Stomach (tissue), 8 donors: ENCODE measurements at regions not wholly inside any gene's neighbourhood (a gene's known extent, or its start where the extent isn't known, plus 50 kb on each side); places are given as distances from the start of the nearest gene placed in this dataset.

Experiments used
- DNase-seq, 2 donors: peaks; one replicate each; pipeline versions ENCODE4 v3.0.0 to v3.0.0-alpha.2; 2013 to 2019
- H3K27ac ChIP-seq, 5 donors: fragments of 200-600 bp in 4 of 5; sonication (generic) in 4 of 5; one replicate each; pipeline ENCODE4 v1.5.1; 2013 to 2019; ENCODE audit warnings: mild to moderate bottlenecking in 1 of 5, moderate library complexity in 1 of 5
- H3K27me3 ChIP-seq, 3 donors: fragments of 200-600 bp; sonication (generic); one replicate each; pipeline ENCODE4 v1.5.1; 2017 to 2019; ENCODE audit warnings: mixed run types in 1 of 3
- H3K36me3 ChIP-seq, 4 donors: fragments of 200-600 bp; sonication (generic); 1 replicate in 3 of 4; 2 replicates in 1 of 4; pipeline ENCODE4 v1.5.1; 2016 to 2019
- H3K4me1 ChIP-seq, 4 donors: fragments of 200-600 bp; sonication (generic); one replicate each; pipeline ENCODE4 v1.5.1; 2016 to 2019
- H3K4me3 ChIP-seq, 4 donors: fragments of 200-600 bp; sonication (generic) in 3 of 4; one replicate each; pipeline ENCODE4 v1.5.1; 2016 to 2019; ENCODE audit warnings: mild to moderate bottlenecking in 1 of 4
- H3K9me3 ChIP-seq, 4 donors: fragments of 200-600 bp; sonication (generic); one replicate each; pipeline ENCODE4 v1.5.1; 2016 to 2019
- EP300 ChIP-seq: sonication (generic); formaldehyde crosslinking; IDR thresholded peaks from one replicate; pipeline ENCODE4 v1.6.1; 2017; ENCODE audit warnings: antibody characterized with exemption
- POLR2A ChIP-seq, 4 donors: fragments of 450-650 bp; IDR thresholded peaks; one replicate each; pipeline ENCODE4 v1.6.1; 2016; ENCODE audit warnings: antibody characterized with exemption in 4 of 4, control low read depth in 2 of 4, mild to moderate bottlenecking in 1 of 4, moderate library complexity in 1 of 4
- POLR2AphosphoS5 ChIP-seq, 3 donors: sonication (generic); formaldehyde crosslinking; IDR thresholded peaks; one replicate each; pipeline ENCODE4 v1.6.1; 2016; ENCODE audit warnings: antibody characterized with exemption in 3 of 3
- WGBS, 5 donors: extraction: QIAGEN DNeasy Blood & Tissue Kit in 3 of 5; methylation state at CpG; one replicate each; pipeline versions ENCODE4 v1.1.5 to v1.1.7; 2013 to 2018; 5-methylcytosine and 5-hydroxymethylcytosine counted together
- intact Hi-C: fragments of 100-400 bp; cut with DNase I; formaldehyde crosslinking; loops from one replicate; pipeline ENCODE4 v1.15.1; 2023; ENCODE audit warnings: low total_unique reads
- TF ChIP-seq, protein P1 (sequence below), 7 experiments: fragments of 450-650 bp in 4 of 7; fragments of 200-600 bp in 3 of 7; sonication (generic) in 3 of 7; IDR thresholded peaks; one replicate each; pipeline ENCODE4 v1.5.1; 2016 to 2019; ENCODE audit warnings: antibody characterized with exemption in 7 of 7, control low read depth in 2 of 7, mild to moderate bottlenecking in 1 of 7
- donor health status: healthy with polysubstance abuse.
- donor health status: Bipolar disorder and iron deficiency.
- donor health status: healthy.

DNA sequence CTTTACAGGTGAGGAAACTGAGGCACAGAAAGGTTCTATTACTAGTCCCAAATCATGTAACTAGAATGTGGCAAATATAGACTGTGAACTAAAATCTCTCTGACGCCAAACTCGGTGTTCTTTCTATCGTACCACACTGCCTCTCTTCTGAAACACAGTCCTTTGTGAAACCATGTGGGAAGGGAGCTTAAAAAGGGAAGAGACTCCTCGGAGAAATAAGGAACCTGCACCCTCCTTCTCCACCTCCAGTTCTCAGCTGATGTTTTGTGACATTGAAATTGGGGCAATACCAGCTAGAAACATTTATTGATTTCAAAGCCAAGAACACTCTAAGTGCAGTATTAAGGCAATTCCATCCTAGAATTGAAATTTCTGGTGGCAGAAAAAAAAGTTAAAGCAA, 76.4 kb upstream of the DRD2 start:
- H3K27ac ChIP-seq, result no peak overlapping the region
- 80 to 90% (median 87%) methylated on average over 4 of the region's 4 CpGs for WGBS, 5 donors
- intact Hi-C loops, result no loop called here
- no peaks in the 10 kb centered on the region for H3K9me3 ChIP-seq
- no peak for DNase-seq
- peaks cover 0 to 14% (median 0%) of the 10 kb centered on the region in 3 donors for H3K27me3 ChIP-seq
- no peak overlapping the region for H3K4me3 ChIP-seq
- H3K36me3 ChIP-seq, result no peaks in the 10 kb centered on the region
- H3K4me1 ChIP-seq, result peaks cover 0 to 30% (median 6%) of the 10 kb centered on the region in 4 donors
- TF ChIP-seq EP300, result no peak
- TF ChIP-seq, protein P1, sequence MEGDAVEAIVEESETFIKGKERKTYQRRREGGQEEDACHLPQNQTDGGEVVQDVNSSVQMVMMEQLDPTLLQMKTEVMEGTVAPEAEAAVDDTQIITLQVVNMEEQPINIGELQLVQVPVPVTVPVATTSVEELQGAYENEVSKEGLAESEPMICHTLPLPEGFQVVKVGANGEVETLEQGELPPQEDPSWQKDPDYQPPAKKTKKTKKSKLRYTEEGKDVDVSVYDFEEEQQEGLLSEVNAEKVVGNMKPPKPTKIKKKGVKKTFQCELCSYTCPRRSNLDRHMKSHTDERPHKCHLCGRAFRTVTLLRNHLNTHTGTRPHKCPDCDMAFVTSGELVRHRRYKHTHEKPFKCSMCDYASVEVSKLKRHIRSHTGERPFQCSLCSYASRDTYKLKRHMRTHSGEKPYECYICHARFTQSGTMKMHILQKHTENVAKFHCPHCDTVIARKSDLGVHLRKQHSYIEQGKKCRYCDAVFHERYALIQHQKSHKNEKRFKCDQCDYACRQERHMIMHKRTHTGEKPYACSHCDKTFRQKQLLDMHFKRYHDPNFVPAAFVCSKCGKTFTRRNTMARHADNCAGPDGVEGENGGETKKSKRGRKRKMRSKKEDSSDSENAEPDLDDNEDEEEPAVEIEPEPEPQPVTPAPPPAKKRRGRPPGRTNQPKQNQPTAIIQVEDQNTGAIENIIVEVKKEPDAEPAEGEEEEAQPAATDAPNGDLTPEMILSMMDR (IDR thresholded peaks at IDR 0.05), result no peak
- TF ChIP-seq POLR2AphosphoS5 (IDR thresholded peaks at IDR 0.05), result no peak
- no peak for TF ChIP-seq POLR2A (IDR thresholded peaks at IDR 0.05)

DNA sequence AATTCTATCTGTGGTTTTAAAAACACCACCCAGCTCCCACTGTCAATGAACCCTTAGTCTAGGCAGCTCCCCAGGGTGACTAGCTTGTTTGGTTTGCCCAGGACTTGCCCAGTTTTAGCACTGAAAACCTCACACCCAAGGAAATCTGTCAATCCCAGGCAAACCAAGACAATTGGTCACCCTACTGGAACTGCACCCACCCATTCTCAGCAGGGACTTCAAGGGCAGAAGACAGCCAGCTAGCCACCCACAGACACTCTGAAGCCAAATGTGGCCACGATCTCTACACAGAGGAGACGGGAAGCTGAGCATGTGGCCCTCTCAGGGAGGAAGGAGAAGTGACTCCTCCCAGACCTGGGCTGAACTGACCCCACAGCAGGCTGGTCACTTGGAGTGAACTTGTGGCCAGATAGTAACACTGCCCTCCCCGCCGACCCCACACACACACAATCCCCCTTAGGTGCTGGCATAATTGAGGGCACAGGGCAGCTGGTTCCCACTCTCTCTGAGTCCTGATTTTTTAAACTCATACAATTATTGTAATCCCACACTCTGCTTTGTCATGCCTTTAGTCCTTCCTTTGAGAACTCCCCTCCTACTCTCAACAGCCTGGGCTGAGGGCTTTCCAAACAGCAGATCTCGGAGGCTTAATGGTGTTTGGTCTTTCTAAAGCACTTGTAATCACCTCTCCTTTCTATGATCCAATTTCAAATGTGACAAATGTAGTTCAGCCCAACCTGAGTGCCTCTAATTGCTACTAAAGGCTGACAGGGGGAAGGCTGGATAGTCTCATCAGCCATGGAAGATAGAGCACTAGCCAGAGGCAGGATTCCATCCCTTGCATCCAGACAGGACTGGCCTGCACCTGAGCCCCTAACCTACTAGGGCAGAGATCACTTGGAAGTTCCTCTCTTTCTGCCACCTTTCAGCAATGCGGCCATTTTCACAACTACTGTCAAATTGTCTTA, 74.7 kb upstream of the DRD2 start:
- WGBS, 5 donors, result 65 to 80% (median 77%) methylated on average over 6 of the region's 6 CpGs
- H3K27me3 ChIP-seq, result peaks cover 0 to 22% (median 0%) of the 10 kb centered on the region in 3 donors

DNA sequence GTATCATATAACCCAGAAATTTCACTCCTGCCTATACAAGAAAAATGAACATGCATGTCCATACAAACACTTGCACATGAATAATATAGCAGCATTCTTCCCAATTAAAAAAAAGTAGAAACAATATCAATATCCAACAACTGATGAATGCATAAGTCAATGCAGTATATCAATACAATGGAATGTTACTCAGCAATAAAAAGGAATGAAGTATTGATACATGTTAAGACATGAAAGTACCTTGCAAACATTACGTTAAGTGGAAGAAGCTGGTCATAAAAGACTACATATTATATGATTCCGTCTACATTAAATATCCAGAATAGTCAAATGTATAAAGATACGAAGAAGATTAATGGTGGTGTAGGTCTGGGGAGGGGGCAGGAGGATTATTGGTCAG, 73.9 kb upstream of the DRD2 start:
- Histone ChIP-seq H3K27me3 (peaks cover 0 to 22% (median 0%) of the 10 kb centered on the region in 3 donors), H3K4me1 (peaks cover 0 to 11% (median 1%) of the 10 kb centered on the region in 4 donors), H3K9me3 (no peaks in the 10 kb centered on the region), H3K4me3 (no peak overlapping the region), H3K27ac (no peak overlapping the region), H3K36me3 (no peaks in the 10 kb centered on the region)
- intact Hi-C loops, result no loop called here
- no peak for DNase-seq
- WGBS, 5 donors, result 91 to 94% (median 93%) methylated on average over 3 of the region's 3 CpGs
- TF ChIP-seq EP300 (no peak), POLR2AphosphoS5 (IDR thresholded peaks at IDR 0.05) (no peak), POLR2A (IDR thresholded peaks at IDR 0.05) (no peak)
- TF ChIP-seq, protein P1 (IDR thresholded peaks at IDR 0.05), result no peak

More for the DNA sequence above, 74.7 kb upstream of the DRD2 start:
- Histone ChIP-seq H3K4me1 (peaks cover 0 to 18% (median 6%) of the 10 kb centered on the region in 4 donors), H3K36me3 (no peaks in the 10 kb centered on the region), H3K27ac (no peak overlapping the region), H3K9me3 (no peaks in the 10 kb centered on the region), H3K4me3 (no peak overlapping the region)
- TF ChIP-seq, protein P1 (IDR thresholded peaks at IDR 0.05), result no peak
- TF ChIP-seq EP300, result no peak
- TF ChIP-seq POLR2AphosphoS5 (IDR thresholded peaks at IDR 0.05), result no peak
- TF ChIP-seq POLR2A (IDR thresholded peaks at IDR 0.05), result no peak
- intact Hi-C loops, result no loop called here
- DNase-seq, result no peak

DNA sequence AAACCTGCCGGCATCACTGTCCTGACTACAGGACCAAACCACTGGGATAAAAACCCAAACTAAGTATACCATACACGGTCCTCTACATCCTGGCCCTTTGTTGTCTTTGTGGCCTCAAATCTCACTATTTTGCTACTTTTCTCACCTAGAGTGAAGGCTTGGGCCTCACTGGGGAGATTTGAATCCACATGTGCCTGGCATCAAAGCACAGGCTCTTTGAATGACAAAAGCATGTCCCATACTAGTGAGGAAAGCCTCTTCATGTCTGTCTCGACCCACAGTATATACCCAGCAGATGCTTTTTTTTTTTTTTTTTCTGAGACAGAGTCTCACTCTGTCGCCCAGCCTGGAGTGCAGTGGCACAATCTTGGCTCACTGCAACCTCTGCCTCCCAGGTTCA, 72.5 kb upstream of the DRD2 start:
- Histone ChIP-seq H3K36me3 (no peaks in the 10 kb centered on the region), H3K27me3 (peaks cover 0 to 22% (median 0%) of the 10 kb centered on the region in 3 donors), H3K27ac (no peak overlapping the region), H3K4me1 (no peaks in the 10 kb centered on the region), H3K4me3 (no peak overlapping the region), H3K9me3 (no peaks in the 10 kb centered on the region)
- DNase-seq, result no peak
- TF ChIP-seq POLR2A (IDR thresholded peaks at IDR 0.05) (no peak), POLR2AphosphoS5 (IDR thresholded peaks at IDR 0.05) (no peak), EP300 (no peak)
- TF ChIP-seq, protein P1 (IDR thresholded peaks at IDR 0.05), result no peak
- intact Hi-C loops, result no loop called here
- 57 to 74% (median 65%) methylated on average over 4 of the region's 4 CpGs for WGBS, 5 donors
